ENCODE measurements at regions not wholly inside any gene's neighbourhood (a gene's known extent, or its start where the extent isn't known, plus 50 kb on each side); places are given as distances from the start of the nearest gene placed in this dataset.

GRCh38 chr11:95520369-95521132, 269.0 kb downstream of the FAM76B start:
- H3K27ac ChIP-seq (ENCODE audit: low read length in 2 of 2): no peak overlapping the region
- H3K27me3 ChIP-seq (replicated peaks in 1 of 4; ENCODE audit: control extremely low read depth in 1 of 4, control insufficient read depth in 3 of 4, insufficient read depth in 4 of 4, low read length in 3 of 4): no peaks in the 10 kb centered on the region
- H3K9me3 ChIP-seq (ENCODE audit: control extremely low read depth in 1 of 3, control insufficient read depth in 2 of 3, insufficient read depth in 1 of 3, low read length in 2 of 3): no peaks in the 10 kb centered on the region
- no peak overlapping the region for H3K9ac ChIP-seq (ENCODE audit: low read length)
- H3K4me2 ChIP-seq (replicated peaks; ENCODE audit: low read depth, low read length, poor library complexity, severe bottlenecking): no peak overlapping the region
- Mint-ChIP-seq H3K27me3 (no peaks in the 10 kb centered on the region), H3K4me3 (no peak overlapping the region), H3K4me1 (no peaks in the 10 kb centered on the region), H3K27ac (no peak overlapping the region), H3K9me3 (ENCODE audit: insufficient read depth) (no peaks in the 10 kb centered on the region)
- H3K36me3 ChIP-seq (replicated peaks in 1 of 2; ENCODE audit: control extremely low read depth in 1 of 2, control insufficient read depth in 1 of 2, extremely low read depth in 1 of 2, insufficient read depth in 2 of 2, low read length in 1 of 2): no peaks in the 10 kb centered on the region
- ChIA-PET POLR2A (no interaction called here), CTCF (no interaction called here)
- no peak overlapping the region for H3K4me3 ChIP-seq (ENCODE audit: control extremely low read depth in 1 of 5, extremely low read depth in 1 of 5, insufficient read depth in 1 of 5, low read depth in 2 of 5, low read length in 4 of 5)
- DNase-seq (no peak), ATAC-seq (ENCODE audit: low read depth) (no peak)
- no peak for TF ChIP-seq CTCF (IDR thresholded peaks at IDR 0.05)
- no peak for TF ChIP-seq EZH2 (IDR thresholded peaks at IDR 0.05; ENCODE audit: borderline replicate concordance, insufficient read depth, low read depth, low read length, poor library complexity, severe bottlenecking)
- no peak overlapping the region for H2AFZ ChIP-seq (ENCODE audit: insufficient read depth, low read depth, low read length, poor library complexity, severe bottlenecking)
- no peaks in the 10 kb centered on the region for H4K20me1 ChIP-seq (ENCODE audit: control insufficient read depth, insufficient read depth, low read length, poor library complexity, severe bottlenecking)
- no peaks in the 10 kb centered on the region for H3K79me2 ChIP-seq (ENCODE audit: control insufficient read depth, insufficient read depth, low read length)
- WGBS (ENCODE audit: insufficient coverage): 100% methylated on average over 1 of the region's 8 CpGs
- H3K4me1 ChIP-seq (ENCODE audit: control insufficient read depth in 2 of 2, insufficient read depth in 2 of 2, low read length in 2 of 2): no peaks in the 10 kb centered on the region
- intact Hi-C loops (cut with micrococcal nuclease): no loop called here

- no peaks in the 10 kb centered on the region for H3K36me3 ChIP-seq (replicated peaks in 1 of 2; ENCODE audit: control extremely low read depth in 1 of 2, control insufficient read depth in 1 of 2, extremely low read depth in 1 of 2, insufficient read depth in 2 of 2, low read length in 1 of 2)
- no peaks in the 10 kb centered on the region for H3K9me3 ChIP-seq (ENCODE audit: control extremely low read depth in 1 of 3, control insufficient read depth in 2 of 3, insufficient read depth in 1 of 3, low read length in 2 of 3)
- no peak overlapping the region for H3K27ac ChIP-seq (ENCODE audit: low read length in 2 of 2)
- intact Hi-C loops (cut with micrococcal nuclease): no loop called here
- H3K27me3 ChIP-seq (replicated peaks in 1 of 4; ENCODE audit: control extremely low read depth in 1 of 4, control insufficient read depth in 3 of 4, insufficient read depth in 4 of 4, low read length in 3 of 4): no peaks in the 10 kb centered on the region
- no peak overlapping the region for H2AFZ ChIP-seq (ENCODE audit: insufficient read depth, low read depth, low read length, poor library complexity, severe bottlenecking)
- POLR2A ChIA-PET: no interaction called here
- no peak overlapping the region for H3K9ac ChIP-seq (ENCODE audit: low read length)
- no peaks in the 10 kb centered on the region for H4K20me1 ChIP-seq (ENCODE audit: control insufficient read depth, insufficient read depth, low read length, poor library complexity, severe bottlenecking)
- H3K4me1 ChIP-seq (ENCODE audit: control insufficient read depth in 2 of 2, insufficient read depth in 2 of 2, low read length in 2 of 2): no peaks in the 10 kb centered on the region
- CTCF ChIA-PET: no interaction called here
- no peak overlapping the region for H3K27ac Mint-ChIP-seq
- no peaks in the 10 kb centered on the region for H3K79me2 ChIP-seq (ENCODE audit: control insufficient read depth, insufficient read depth, low read length)
- WGBS (ENCODE audit: insufficient coverage): 100% methylated on average over 1 of the region's 4 CpGs
- H3K4me3 ChIP-seq (ENCODE audit: control extremely low read depth in 1 of 5, extremely low read depth in 1 of 5, insufficient read depth in 1 of 5, low read depth in 2 of 5, low read length in 4 of 5): no peak overlapping the region
- H3K4me1 Mint-ChIP-seq: no peaks in the 10 kb centered on the region
- H3K27me3 Mint-ChIP-seq: no peaks in the 10 kb centered on the region
- DNase-seq: no peak
- H3K9me3 Mint-ChIP-seq (ENCODE audit: insufficient read depth): no peaks in the 10 kb centered on the region
- no peak for TF ChIP-seq CTCF (IDR thresholded peaks at IDR 0.05)
- no peak for TF ChIP-seq EZH2 (IDR thresholded peaks at IDR 0.05; ENCODE audit: borderline replicate concordance, insufficient read depth, low read depth, low read length, poor library complexity, severe bottlenecking)
- H3K4me3 Mint-ChIP-seq: no peak overlapping the region
- ATAC-seq (ENCODE audit: low read depth): no peak
- no peak overlapping the region for H3K4me2 ChIP-seq (replicated peaks; ENCODE audit: low read depth, low read length, poor library complexity, severe bottlenecking)
Measured at GRCh38 chr11:95519912-95520311, 269.7 kb downstream of the FAM76B start.

Measured in B cell (primary cell).